A549 (cell line): ENCODE measurements at regions not wholly inside any gene's neighbourhood (a gene's known extent, or its start where the extent isn't known, plus 50 kb on each side); places are given as distances from the start of the nearest gene placed in this dataset.

Experiments
- CBX8 ChIP-seq: fragments of 200-600 bp; sonication (generic); IDR thresholded peaks from 2 replicates; pipeline ENCODE4 v1.6.1; 2016
- CTCF ChIP-seq: fragments of >200 bp; sonication (Bioruptor Twin); formaldehyde crosslinking; IDR thresholded peaks from 3 replicates; pipeline ENCODE4 v1.5.1; 2016
- EP300 ChIP-seq, 2 experiments: fragments of >200 bp; sonication (Bioruptor Twin); formaldehyde crosslinking; IDR thresholded peaks; 2 replicates in 1 of 2; 3 replicates in 1 of 2; pipeline ENCODE4 v1.6.1; 2016 to 2017
- GATA3 ChIP-seq: IDR thresholded peaks from 2 replicates; pipeline ENCODE4 v1.6.1; 2012; ENCODE audit warnings: borderline replicate concordance
- HMGXB4 ChIP-seq: fragments of 250-450 bp; sonication (Bioruptor Pico); IDR thresholded peaks from 2 replicates; pipeline ENCODE4 v1.5.0; 2021; ENCODE audit warnings: mild to moderate bottlenecking, moderate library complexity, borderline replicate concordance
- HOXA7 ChIP-seq: fragments of 250-450 bp; sonication (Bioruptor Pico); IDR thresholded peaks from 2 replicates; pipeline ENCODE4 v1.5.0; 2020; ENCODE audit warnings: mild to moderate bottlenecking, moderate library complexity
- JUNB ChIP-seq: fragments of >200 bp; sonication (Bioruptor Twin); formaldehyde crosslinking; IDR thresholded peaks from 2 replicates; pipeline ENCODE4 v1.6.1; 2016
- NR3C1 ChIP-seq: fragments of >200 bp; sonication (Bioruptor Twin); formaldehyde crosslinking; IDR thresholded peaks from 3 replicates; pipeline ENCODE4 v1.6.1; 2017
- PBX3 ChIP-seq: IDR thresholded peaks from 2 replicates; pipeline ENCODE4 v1.6.1; 2012
- POLR2A ChIP-seq: IDR thresholded peaks from 2 replicates; pipeline ENCODE4 v1.6.1; 2012; ENCODE audit warnings: mild to moderate bottlenecking, low read length
- RARB ChIP-seq: fragments of 250-450 bp; sonication (Bioruptor Pico); IDR thresholded peaks from 2 replicates; pipeline ENCODE4 v1.8.0; 2021; ENCODE audit warnings: mild to moderate bottlenecking, moderate library complexity
- REST ChIP-seq: fragments of 200-600 bp; sonication (generic); IDR thresholded peaks from 2 replicates; pipeline ENCODE4 v1.6.1; 2016; ENCODE audit warnings: antibody characterized with exemption, mild to moderate bottlenecking, moderate library complexity
- SMC3 ChIP-seq: fragments of >200 bp; sonication (Bioruptor Twin); formaldehyde crosslinking; IDR thresholded peaks from 3 replicates; pipeline ENCODE4 v1.6.1; 2018; ENCODE audit warnings: inconsistent platforms
- SREBF2 ChIP-seq: fragments of 450-650 bp; IDR thresholded peaks from 2 replicates; pipeline ENCODE4 v1.6.1; 2014; ENCODE audit warnings: mild to moderate bottlenecking, moderate library complexity

GRCh38 chr5:13488254-13488931 is 456.1 kb downstream of the DNAH5 start:
- TF ChIP-seq JUNB: no peak
- no peak for TF ChIP-seq HMGXB4 (CRISPR knock-in tag)
- TF ChIP-seq NR3C1: no peak
- TF ChIP-seq CTCF: no peak
- TF ChIP-seq RARB (CRISPR knock-in tag): no peak
- no peak for TF ChIP-seq SMC3
- no peak for TF ChIP-seq CBX8
- TF ChIP-seq EP300 (IDR thresholded peaks at IDR 0.05): no peak
- TF ChIP-seq REST: no peak
- TF ChIP-seq POLR2A: no peak
- no peak for TF ChIP-seq PBX3
- TF ChIP-seq SREBF2: no peak
- no peak for TF ChIP-seq GATA3
- no peak for TF ChIP-seq HOXA7
